H1 (cell line): ENCODE measurements at regions not wholly inside any gene's neighbourhood (a gene's known extent, or its start where the extent isn't known, plus 50 kb on each side); places are given as distances from the start of the nearest gene placed in this dataset.

ENCODE experiments used
- CTCF ChIA-PET: fragments of 300-600 bp; sonication (Branson Sonifier 250); formaldehyde crosslinking; loops from one replicate; lab custom pipeline; 2021; ENCODE audit not compliant: partially characterized antibody; lab: Charles Lee
- POLR2A ChIA-PET: fragments of 300-600 bp; sonication (Branson Sonifier 250); formaldehyde crosslinking; loops from one replicate; lab custom pipeline; 2021; ENCODE audit warnings: inconsistent platforms; ENCODE audit not compliant: partially characterized antibody; lab: Charles Lee
- DNase-seq, 2 experiments: peaks; one replicate each; pipeline versions ENCODE4 v3.0.0 to v3.0.0-alpha.2; 2010 to 2022; ENCODE audit warnings: low spot score in 2 of 2, low read depth in 1 of 2, mixed read lengths in 1 of 2
- FAIRE-seq: peaks from 2 replicates; lab custom pipeline; 2011; peaks lifted over from hg19 to GRCh38; lab: Jason Lieb, UNC
- H2AFZ ChIP-seq: 2 replicates; pipeline ENCODE4 v1.8.1; 2012; ENCODE audit warnings: low read length, inconsistent platforms
- H2AK5ac ChIP-seq: 2 replicates; pipeline ENCODE4 v1.6.1; 2013; ENCODE audit warnings: low read depth, low read length
- H2BK120ac ChIP-seq: replicated peaks from 2 replicates; pipeline ENCODE3; 2013; ENCODE audit warnings: low read depth, low read length, inconsistent platforms
- H2BK12ac ChIP-seq: 2 replicates; pipeline ENCODE4 v1.6.1; 2013; ENCODE audit warnings: low read depth, low read length
- H2BK15ac ChIP-seq: 2 replicates; pipeline ENCODE4 v1.6.1; 2013; ENCODE audit warnings: low read length
- H2BK20ac ChIP-seq: 2 replicates; pipeline ENCODE4 v1.6.1; 2013; ENCODE audit warnings: low read length
- H2BK5ac ChIP-seq: 2 replicates; pipeline ENCODE4 v1.6.1; 2013; ENCODE audit warnings: low read depth, low read length
- H3K14ac ChIP-seq: 2 replicates; pipeline ENCODE4 v1.6.1; 2013; ENCODE audit warnings: inconsistent platforms; ENCODE audit not compliant: insufficient read length
- H3K18ac ChIP-seq: 2 replicates; pipeline ENCODE4 v1.6.1; 2013; ENCODE audit warnings: low read length; ENCODE audit errors: extremely low read depth
- H3K23ac ChIP-seq: 2 replicates; pipeline ENCODE4 v1.6.1; 2013; ENCODE audit warnings: inconsistent platforms; ENCODE audit not compliant: insufficient read length
- H3K23me2 ChIP-seq: 2 replicates; pipeline ENCODE4 v1.6.1; 2013; ENCODE audit warnings: low read depth, low read length
- H3K27ac ChIP-seq: 2 replicates; pipeline ENCODE4 v1.6.1; 2011; ENCODE audit warnings: low read depth, low read length, inconsistent platforms
- H3K27me3 ChIP-seq, 4 experiments: replicated peaks in 1 of 4; 1 replicate in 1 of 4; 2 replicates in 3 of 4; pipeline versions ENCODE4 v1.6.1 to v1.8.1; 2011 to 2013; ENCODE audit warnings: low read length in 3 of 4, mild to moderate bottlenecking in 3 of 4, inconsistent platforms in 2 of 4, mixed read lengths in 2 of 4, moderate library complexity in 1 of 4; ENCODE audit not compliant: control insufficient read depth in 3 of 4, insufficient read depth in 3 of 4; ENCODE audit errors: extremely low read depth in 1 of 4
- H3K36me3 ChIP-seq, 4 experiments: 2 replicates each; pipeline versions ENCODE4 v1.6.1 to v1.8.1; 2011 to 2013; ENCODE audit warnings: mild to moderate bottlenecking in 4 of 4, low read length in 3 of 4, moderate library complexity in 2 of 4, control low read depth in 1 of 4, inconsistent platforms in 1 of 4; ENCODE audit not compliant: insufficient read depth in 4 of 4, control insufficient read depth in 2 of 4
- H3K4ac ChIP-seq: replicated peaks from 2 replicates; pipeline ENCODE3; 2013; ENCODE audit warnings: low read length, low read depth, mixed read lengths, inconsistent platforms; ENCODE audit not compliant: insufficient read length
- H3K4me1 ChIP-seq, 4 experiments: replicated peaks in 1 of 4; 1 replicate in 1 of 4; 2 replicates in 3 of 4; pipeline versions ENCODE4 v1.6.1 to v1.8.1; 2011 to 2013; ENCODE audit warnings: low read length in 3 of 4, inconsistent platforms in 2 of 4, mixed read lengths in 1 of 4; ENCODE audit not compliant: insufficient read depth in 4 of 4, control insufficient read depth in 3 of 4
- H3K4me2 ChIP-seq, 2 experiments: 2 replicates each; pipeline versions ENCODE4 v1.6.1 to v1.8.1; 2011 to 2013; ENCODE audit warnings: low read depth in 2 of 2, low read length in 2 of 2, control low read depth in 1 of 2, inconsistent platforms in 1 of 2, mild to moderate bottlenecking in 1 of 2; ENCODE audit not compliant: insufficient read depth in 1 of 2
- H3K4me3 ChIP-seq, 4 experiments: fragments of 200-600, 300-600 bp in 1 of 4; sonication (generic), shearing (Covaris generic), sonication (Bioruptor Twin) in 1 of 4; 2 replicates each; pipeline versions ENCODE4 v1.5.1 to v1.8.1; 2011 to 2016; ENCODE audit warnings: low read length in 4 of 4, low read depth in 3 of 4, control low read depth in 2 of 4, inconsistent platforms in 2 of 4, mild to moderate bottlenecking in 2 of 4, mixed read lengths in 1 of 4, moderate library complexity in 1 of 4; ENCODE audit not compliant: insufficient read depth in 2 of 4; ENCODE audit errors: extremely low read depth in 1 of 4
- H3K56ac ChIP-seq: replicated peaks from 2 replicates; pipeline ENCODE3; 2013; ENCODE audit warnings: low read depth, mild to moderate bottlenecking, mixed read lengths, low read length, inconsistent platforms; ENCODE audit not compliant: insufficient read length
- H3K79me1 ChIP-seq: 2 replicates; pipeline ENCODE4 v1.6.1; 2013; ENCODE audit warnings: low read depth, low read length, control low read depth
- H3K79me2 ChIP-seq, 2 experiments: 2 replicates each; pipeline versions ENCODE4 v1.6.1 to v1.8.1; 2012 to 2013; ENCODE audit warnings: low read length in 2 of 2, mild to moderate bottlenecking in 2 of 2, inconsistent platforms in 1 of 2; ENCODE audit not compliant: insufficient read depth in 2 of 2, control insufficient read depth in 1 of 2
- H3K9ac ChIP-seq, 4 experiments: replicated peaks in 1 of 4; 1 replicate in 1 of 4; 2 replicates in 3 of 4; pipeline versions ENCODE4 v1.6.1 to v1.8.1; 2011 to 2013; ENCODE audit warnings: low read depth in 3 of 4, low read length in 3 of 4, control low read depth in 2 of 4, mild to moderate bottlenecking in 2 of 4, moderate library complexity in 2 of 4, inconsistent platforms in 1 of 4; ENCODE audit errors: extremely low read depth in 1 of 4
- H3K9me3 ChIP-seq, 2 experiments: 2 replicates each; pipeline versions ENCODE4 v1.6.1 to v1.8.1; 2012 to 2013; ENCODE audit warnings: mild to moderate bottlenecking in 2 of 2, moderate library complexity in 2 of 2, control low read depth in 1 of 2, inconsistent platforms in 1 of 2, low read depth in 1 of 2, low read length in 1 of 2, mixed read lengths in 1 of 2; ENCODE audit not compliant: insufficient read depth in 2 of 2
- H4K20me1 ChIP-seq, 2 experiments: replicated peaks in 1 of 2; 2 replicates each; pipeline versions ENCODE3 to v1.8.1; 2011 to 2013; ENCODE audit warnings: inconsistent platforms in 2 of 2, low read length in 2 of 2, mild to moderate bottlenecking in 1 of 2; ENCODE audit not compliant: insufficient read depth in 2 of 2, control insufficient read depth in 1 of 2
- H4K5ac ChIP-seq: 2 replicates; pipeline ENCODE4 v1.6.1; 2013; ENCODE audit warnings: low read length, low read depth, mixed read lengths, inconsistent platforms; ENCODE audit not compliant: insufficient read length
- H4K8ac ChIP-seq: 2 replicates; pipeline ENCODE4 v1.8.0; 2013; ENCODE audit warnings: mild to moderate bottlenecking, moderate library complexity, low read length, inconsistent platforms; ENCODE audit not compliant: insufficient read depth; ENCODE audit errors: extremely low read depth
- H4K91ac ChIP-seq: replicated peaks from 2 replicates; pipeline ENCODE3; 2013; ENCODE audit warnings: low read length, mixed read lengths, inconsistent platforms; ENCODE audit not compliant: insufficient read length
- CBX5 ChIP-seq: fragments of 300-800, 300-1000 bp; sonication (generic); IDR thresholded peaks from 2 replicates; pipeline ENCODE4 v1.7.1; 2016; ENCODE audit warnings: antibody characterized with exemption, low read length, low read depth
- JUN ChIP-seq: IDR thresholded peaks from 2 replicates; pipeline ENCODE4 v1.6.1; 2011; ENCODE audit warnings: low read depth, mild to moderate bottlenecking, improper control_type of control experiment, low read length
- POLR2A ChIP-seq, 2 experiments: IDR thresholded peaks; 1 replicate in 1 of 2; 2 replicates in 1 of 2; pipeline ENCODE4 v1.6.1; 2011; ENCODE audit warnings: low read depth in 2 of 2, low read length in 2 of 2, mild to moderate bottlenecking in 2 of 2; ENCODE audit errors: control extremely low read depth in 1 of 2
- POLR2AphosphoS5 ChIP-seq: IDR thresholded peaks from 2 replicates; pipeline ENCODE4 v1.6.1; 2011; ENCODE audit warnings: low read depth, low read length
- POU5F1 ChIP-seq: IDR thresholded peaks from 2 replicates; pipeline ENCODE4 v1.6.1; 2011; ENCODE audit warnings: low read depth, mild to moderate bottlenecking, low read length, moderate library complexity
- SRF ChIP-seq: IDR thresholded peaks from 2 replicates; pipeline ENCODE4 v1.6.1; 2011; ENCODE audit warnings: mild to moderate bottlenecking, low read depth, low read length, moderate library complexity
- WGBS, 2 experiments: shearing (Covaris generic) in 1 of 2; methylation state at CpG; one replicate each; pipeline versions ENCODE4 v1.1.6 to v1.1.7; 2013 to 2015; ENCODE audit warnings: low lambda C conversion rate in 2 of 2, mixed read lengths in 2 of 2, inconsistent platforms in 1 of 2, low coverage in 1 of 2, missing lambda C conversion rate in 1 of 2; ENCODE audit not compliant: insufficient replicate concordance in 2 of 2, insufficient coverage in 1 of 2, insufficient read length in 1 of 2; ENCODE audit errors: extremely low coverage in 1 of 2, missing lambda C conversion rate in 1 of 2; 5-methylcytosine and 5-hydroxymethylcytosine counted together

DNA sequence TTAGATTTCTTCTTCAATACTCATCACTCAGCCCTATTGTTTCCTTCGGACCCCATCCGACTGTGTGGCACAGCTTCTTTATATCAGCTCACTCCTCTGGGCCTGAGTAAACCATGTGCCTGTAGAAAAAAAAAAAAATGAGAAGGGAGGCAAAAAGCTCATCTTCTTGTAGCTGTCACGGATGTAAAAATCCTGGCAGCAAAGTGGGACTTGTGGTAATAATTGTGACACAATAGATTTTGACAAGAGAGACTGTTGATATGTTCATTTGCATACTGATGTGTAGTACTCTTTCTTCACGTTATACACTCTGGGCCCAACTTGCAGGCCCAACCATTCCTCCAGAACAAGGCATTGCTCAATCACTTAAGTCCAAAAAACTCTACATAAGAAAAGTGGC, 270.0 kb upstream of the SMIM21 start:
- H3K27me3 ChIP-seq = no peaks in the 10 kb centered on the region
- H2BK12ac ChIP-seq = no peak overlapping the region
- H3K9ac ChIP-seq = no peak overlapping the region
- H3K14ac ChIP-seq = no peak overlapping the region
- H3K36me3 ChIP-seq = no peaks in the 10 kb centered on the region
- H3K23ac ChIP-seq = no peak overlapping the region
- H3K4me1 ChIP-seq = no peaks in the 10 kb centered on the region; a peak in 2 of 7 replicates
- FAIRE-seq = no peak
- H3K27ac ChIP-seq = no peak overlapping the region
- no peak overlapping the region for H2BK120ac ChIP-seq
- H3K79me1 ChIP-seq = no peaks in the 10 kb centered on the region
- no peak overlapping the region for H2AFZ ChIP-seq
- no peak overlapping the region for H3K56ac ChIP-seq
- no peak overlapping the region for H4K8ac ChIP-seq
- H2BK15ac ChIP-seq = no peak overlapping the region
- H2AK5ac ChIP-seq = no peak overlapping the region
- no peak overlapping the region for H4K5ac ChIP-seq
- no peak overlapping the region for H2BK5ac ChIP-seq
- H3K4ac ChIP-seq = no peak overlapping the region
- no peak overlapping the region for H2BK20ac ChIP-seq
- no peak for DNase-seq
- H3K18ac ChIP-seq = no peak overlapping the region
- H3K23me2 ChIP-seq = no peaks in the 10 kb centered on the region
- H3K4me3 ChIP-seq = no peak overlapping the region
- TF ChIP-seq POU5F1 = no peak
- TF ChIP-seq CBX5 = no peak
- no peak for TF ChIP-seq SRF
- TF ChIP-seq POLR2AphosphoS5 = no peak
- no peak for TF ChIP-seq JUN
- TF ChIP-seq POLR2A (IDR thresholded peaks at IDR 0.05; ENCODE audit: control extremely low read depth in 1 of 2, low read depth in 2 of 2, low read length in 2 of 2) = no peak
- no peak overlapping the region for H4K91ac ChIP-seq
- H3K79me2 ChIP-seq = no peaks in the 10 kb centered on the region
- H3K9me3 ChIP-seq = peaks cover 4 to 6% of the 10 kb centered on the region in 2 experiments
- CTCF ChIA-PET = interaction anchor here (1.4 kb wide), 1 partner anchor 8 kb away, joined by 4 read pairs; no protein-coding TSS in a partner anchor
- POLR2A ChIA-PET = no interaction called here
- H3K4me2 ChIP-seq = no peak overlapping the region
- 88% methylated on average over 4 of the region's 4 CpGs; no CpG with 5 or more reads in 1 of the 2 experiments for WGBS, 2 experiments
- H4K20me1 ChIP-seq = no peaks in the 10 kb centered on the region
